Ecto neural progenitor cell (in vitro differentiated cells): ENCODE measurements at regions not wholly inside any gene's neighbourhood (a gene's known extent, or its start where the extent isn't known, plus 50 kb on each side); places are given as distances from the start of the nearest gene placed in this dataset.
A peak's percentile ranks its signal among the peaks of the same experiment; 100 is the strongest.

Experiments used
- DNase-seq: peaks from one replicate; pipeline ENCODE4 v3.0.0-alpha.2; 2018; ENCODE audit warnings: low spot score

- DNase-seq = no peak
These were observed 69.2 kb downstream of the INHBA start for GRCh38 chr7:41633690-41634089.

- DNase-seq = no peak
These were observed 72.1 kb downstream of the INHBA start for GRCh38 chr7:41630741-41631140.

- no peak for DNase-seq
These were observed 73.2 kb downstream of the INHBA start for GRCh38 chr7:41629711-41630111.

GRCh38 chr7:41628901-41629300 lies 74.0 kb downstream of the INHBA start:
- no peak for DNase-seq

- no peak for DNase-seq
These were observed 75.1 kb downstream of the INHBA start for GRCh38 chr7:41627645-41628298.

- no peak for DNase-seq
These were observed 78.1 kb downstream of the INHBA start for GRCh38 chr7:41624818-41625217.

GRCh38 chr7:41621953-41622831 lies 80.7 kb downstream of the INHBA start:
- no peak for DNase-seq

- DNase-seq = no peak
These were observed 84.9 kb downstream of the INHBA start for GRCh38 chr7:41617987-41618386.

- no peak for DNase-seq
These were observed 90.1 kb downstream of the INHBA start for GRCh38 chr7:41612798-41613197.

GRCh38 chr7:41612386-41612785 lies 90.5 kb downstream of the INHBA start:
- DNase-seq = no peak

GRCh38 chr7:41608447-41608846 lies 94.4 kb downstream of the INHBA start:
- no peak for DNase-seq

GRCh38 chr7:41603985-41604384 lies 98.9 kb downstream of the INHBA start:
- no peak for DNase-seq

GRCh38 chr7:41599760-41600159 lies 103.1 kb downstream of the INHBA start:
- peak; percentile 63 for DNase-seq

GRCh38 chr7:41592794-41593193 lies 110.1 kb downstream of the INHBA start:
- no peak for DNase-seq

- DNase-seq = no peak
These were observed 110.7 kb downstream of the INHBA start for GRCh38 chr7:41592236-41592635.

GRCh38 chr7:41590986-41591385 lies 111.9 kb downstream of the INHBA start:
- no peak for DNase-seq

- no peak for DNase-seq
These were observed 114.5 kb downstream of the INHBA start for GRCh38 chr7:41588341-41588740.

GRCh38 chr7:41586931-41587640 lies 115.8 kb downstream of the INHBA start:
- DNase-seq = no peak

GRCh38 chr7:41584746-41585145 lies 118.1 kb downstream of the INHBA start:
- DNase-seq = no peak

- DNase-seq = no peak
These were observed 120.8 kb downstream of the INHBA start for GRCh38 chr7:41582116-41582515.

- DNase-seq = no peak
These were observed 121.8 kb downstream of the INHBA start for GRCh38 chr7:41581041-41581440.

GRCh38 chr7:41579961-41580935 lies 122.6 kb downstream of the INHBA start:
- DNase-seq = no peak
